ENCODE measurements at regions not wholly inside any gene's neighbourhood (a gene's known extent, or its start where the extent isn't known, plus 50 kb on each side); places are given as distances from the start of the nearest gene placed in this dataset.

DNA sequence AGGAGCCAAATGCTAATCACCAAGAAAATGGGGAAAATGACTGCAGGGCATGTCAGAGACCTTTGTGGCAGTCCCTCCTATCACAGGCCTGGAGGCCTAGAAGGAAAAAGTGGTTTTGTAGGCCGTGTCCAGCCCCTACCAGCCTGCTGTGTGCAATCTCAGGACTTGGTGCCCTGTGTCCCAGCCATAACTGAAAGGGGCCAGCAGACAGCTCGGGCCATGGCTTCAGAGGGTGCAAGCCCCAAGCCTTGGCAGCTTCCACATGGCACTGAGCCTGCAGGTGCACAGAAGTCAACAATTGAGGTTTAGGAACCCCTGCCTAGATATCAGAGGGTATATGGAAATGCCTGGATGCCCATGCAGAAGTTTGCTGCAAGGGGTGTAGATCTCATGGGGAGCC, 391.2 kb upstream of the FSIP2 start:
- TF ChIP-seq, protein P1, sequence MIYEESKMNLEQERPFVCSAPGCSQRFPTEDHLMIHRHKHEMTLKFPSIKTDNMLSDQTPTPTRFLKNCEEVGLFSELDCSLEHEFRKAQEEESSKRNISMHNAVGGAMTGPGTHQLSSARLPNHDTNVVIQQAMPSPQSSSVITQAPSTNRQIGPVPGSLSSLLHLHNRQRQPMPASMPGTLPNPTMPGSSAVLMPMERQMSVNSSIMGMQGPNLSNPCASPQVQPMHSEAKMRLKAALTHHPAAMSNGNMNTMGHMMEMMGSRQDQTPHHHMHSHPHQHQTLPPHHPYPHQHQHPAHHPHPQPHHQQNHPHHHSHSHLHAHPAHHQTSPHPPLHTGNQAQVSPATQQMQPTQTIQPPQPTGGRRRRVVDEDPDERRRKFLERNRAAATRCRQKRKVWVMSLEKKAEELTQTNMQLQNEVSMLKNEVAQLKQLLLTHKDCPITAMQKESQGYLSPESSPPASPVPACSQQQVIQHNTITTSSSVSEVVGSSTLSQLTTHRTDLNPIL (CRISPR knock-in tag; IDR thresholded peaks at IDR 0.05; ENCODE audit: low read depth): no peak
- no peak for TF ChIP-seq GLIS3 (CRISPR knock-in tag; IDR thresholded peaks at IDR 0.05)

Measured in SK-N-SH treated with all-trans-retinoic acid at 6 μM for 48 hours (cell line).